ENCODE measurements at regions not wholly inside any gene's neighbourhood (a gene's known extent, or its start where the extent isn't known, plus 50 kb on each side); places are given as distances from the start of the nearest gene placed in this dataset.

DNA sequence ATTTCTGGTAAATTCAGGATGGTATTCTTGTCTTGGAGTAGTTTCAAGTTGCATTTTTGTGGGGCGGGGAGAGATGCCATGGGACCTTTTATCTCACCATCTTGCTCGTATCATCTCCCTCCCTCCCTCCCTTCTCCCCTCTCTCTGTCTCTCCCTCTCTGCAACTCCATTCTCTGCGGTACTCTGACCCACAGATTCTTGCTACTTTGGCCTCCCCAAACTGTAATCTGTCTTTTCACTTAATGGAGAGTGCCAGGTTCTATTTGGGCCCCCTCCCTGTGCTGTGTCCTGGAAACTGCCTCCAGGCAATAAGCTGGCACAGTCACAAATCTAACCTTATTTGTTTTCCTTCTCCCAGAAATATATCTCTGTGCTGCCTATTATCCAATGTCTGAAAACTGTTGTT lies 175.2 kb downstream of the PAWR start:
- WGBS (ENCODE audit: extremely low coverage, insufficient coverage, low lambda C conversion rate) = no CpG with 5 or more reads among the region's 3 CpGs

DNA sequence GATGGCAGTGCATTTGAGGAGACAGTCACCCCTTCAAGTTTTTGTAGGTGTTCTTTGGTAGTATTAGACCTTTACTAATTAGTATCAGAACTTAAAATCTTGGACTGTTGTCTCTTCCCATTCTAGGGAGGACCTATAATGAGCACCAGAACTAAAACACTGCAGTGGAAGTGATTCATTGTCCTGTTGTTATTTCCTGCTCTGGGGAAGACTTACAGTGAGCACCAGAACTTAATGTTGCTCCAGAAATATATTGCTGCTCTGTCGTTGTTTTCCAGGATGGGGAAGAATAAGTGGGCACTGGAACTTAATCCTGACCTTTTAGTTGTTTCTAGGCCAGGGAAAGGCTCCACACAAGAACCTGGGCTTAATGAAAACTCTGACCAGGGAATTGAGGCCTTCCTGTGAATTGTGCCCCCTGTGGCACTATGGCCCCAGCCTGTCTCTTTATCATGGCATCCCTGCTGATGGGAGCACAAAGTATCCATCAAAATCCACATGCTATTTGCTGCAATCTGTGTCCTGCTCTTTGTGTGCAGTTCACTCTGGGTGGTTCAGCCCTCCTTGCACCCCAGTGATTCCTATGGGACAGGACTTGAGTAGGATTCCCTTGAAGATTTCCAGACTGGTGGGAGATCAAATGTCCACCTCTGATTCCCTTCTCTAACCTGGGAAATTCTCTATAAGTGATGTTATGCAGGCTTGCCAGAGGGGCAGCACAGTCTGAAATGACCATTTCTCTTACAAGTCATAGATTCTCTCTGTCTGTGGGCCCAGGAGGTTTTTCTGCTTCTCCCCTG lies 175.8 kb downstream of the PAWR start:
- no peak overlapping the region for H3K27ac ChIP-seq (ENCODE audit: low read depth, low read length)
- no peak overlapping the region for H2BK15ac ChIP-seq (replicated peaks; ENCODE audit: low read depth)
- H4K8ac ChIP-seq (ENCODE audit: low read depth, low read length) = no peak overlapping the region
- no CpG with 5 or more reads among the region's 1 CpG for WGBS (ENCODE audit: extremely low coverage, insufficient coverage, low lambda C conversion rate)
- H3K79me2 ChIP-seq (ENCODE audit: control insufficient read depth, insufficient read depth, low read length) = no peaks in the 10 kb centered on the region
- no peak overlapping the region for H3K56ac ChIP-seq (ENCODE audit: low read length)
- H2BK5ac ChIP-seq (ENCODE audit: low read length) = no peak overlapping the region
- no peaks in the 10 kb centered on the region for H3K79me1 ChIP-seq (ENCODE audit: low read length)
- no peak overlapping the region for H3K23ac ChIP-seq (ENCODE audit: low read length)
- no peaks in the 10 kb centered on the region for H3K36me3 ChIP-seq (ENCODE audit: control insufficient read depth, insufficient read depth, low read length)
- H3K4ac ChIP-seq (ENCODE audit: low read depth, low read length) = peak overlapping the region; percentile 9
- H2BK120ac ChIP-seq (ENCODE audit: low read depth, low read length) = no peak overlapping the region
- H3K9ac ChIP-seq (ENCODE audit: low read length) = no peak overlapping the region
- H3K4me2 ChIP-seq (ENCODE audit: low read length) = no peak overlapping the region
- H2AK5ac ChIP-seq (ENCODE audit: low read length) = no peak overlapping the region
- peak overlapping the region; percentile 72 for H3K18ac ChIP-seq (ENCODE audit: low read length)
- H3K27me3 ChIP-seq (ENCODE audit: insufficient read depth, low read length, poor library complexity) = no peaks in the 10 kb centered on the region
- peak; percentile 61 for DNase-seq
- peaks cover 9% of the 10 kb centered on the region for H3K4me1 ChIP-seq (ENCODE audit: control insufficient read depth, low read depth, low read length)
- no peak overlapping the region for H3K4me3 ChIP-seq (ENCODE audit: low read length)
- no peak overlapping the region for H4K5ac ChIP-seq (ENCODE audit: low read length)

More for the DNA sequence above, 175.2 kb downstream of the PAWR start:
- H3K56ac ChIP-seq (ENCODE audit: low read length) = peak overlapping the region; percentile 9
- H3K4me2 ChIP-seq (ENCODE audit: low read length) = no peak overlapping the region
- H4K5ac ChIP-seq (ENCODE audit: low read length) = no peak overlapping the region
- DNase-seq = no peak
- no peaks in the 10 kb centered on the region for H3K27me3 ChIP-seq (ENCODE audit: insufficient read depth, low read length, poor library complexity)
- no peaks in the 10 kb centered on the region for H3K36me3 ChIP-seq (ENCODE audit: control insufficient read depth, insufficient read depth, low read length)
- H3K23ac ChIP-seq (ENCODE audit: low read length) = no peak overlapping the region
- H3K4me3 ChIP-seq (ENCODE audit: low read length) = no peak overlapping the region
- H2BK5ac ChIP-seq (ENCODE audit: low read length) = no peak overlapping the region
- no peak overlapping the region for H2BK120ac ChIP-seq (ENCODE audit: low read depth, low read length)
- H3K27ac ChIP-seq (ENCODE audit: low read depth, low read length) = no peak overlapping the region
- peaks cover 9% of the 10 kb centered on the region for H3K4me1 ChIP-seq (ENCODE audit: control insufficient read depth, low read depth, low read length)
- no peaks in the 10 kb centered on the region for H3K79me2 ChIP-seq (ENCODE audit: control insufficient read depth, insufficient read depth, low read length)
- H3K9ac ChIP-seq (ENCODE audit: low read length) = no peak overlapping the region
- no peak overlapping the region for H2AK5ac ChIP-seq (ENCODE audit: low read length)
- peak overlapping the region; percentile 72 for H3K18ac ChIP-seq (ENCODE audit: low read length)
- H2BK15ac ChIP-seq (replicated peaks; ENCODE audit: low read depth) = no peak overlapping the region
- peak overlapping the region; percentile 68 for H3K4ac ChIP-seq (ENCODE audit: low read depth, low read length)
- no peak overlapping the region for H4K8ac ChIP-seq (ENCODE audit: low read depth, low read length)
- H3K79me1 ChIP-seq (ENCODE audit: low read length) = no peaks in the 10 kb centered on the region

DNA sequence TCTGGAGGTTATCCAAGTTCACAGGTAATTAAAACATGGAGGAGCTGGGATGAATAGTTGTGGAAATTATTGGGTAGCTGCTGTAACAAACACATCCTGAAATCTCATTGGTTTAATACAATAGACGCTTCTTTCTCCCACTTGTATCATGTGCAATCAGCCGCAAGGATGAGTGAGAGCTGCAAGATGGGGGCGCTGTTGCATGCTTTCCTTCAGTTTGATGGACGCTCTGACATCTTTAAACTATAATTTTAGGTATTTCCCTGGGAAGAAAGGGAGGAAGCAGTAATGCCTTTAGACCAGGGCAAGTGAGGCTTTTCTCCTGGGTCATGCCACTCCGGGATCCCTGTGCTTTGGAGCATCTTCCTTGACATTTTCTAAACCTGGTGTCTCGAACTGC lies 178.7 kb downstream of the PAWR start:
- peak; percentile 75 for DNase-seq
- Histone ChIP-seq H3K18ac (ENCODE audit: low read length) (no peak overlapping the region), H3K27ac (ENCODE audit: low read depth, low read length) (no peak overlapping the region), H3K79me2 (ENCODE audit: control insufficient read depth, insufficient read depth, low read length) (no peaks in the 10 kb centered on the region), H3K4me2 (ENCODE audit: low read length) (no peak overlapping the region), H3K9ac (ENCODE audit: low read length) (no peak overlapping the region), H3K27me3 (ENCODE audit: insufficient read depth, low read length, poor library complexity) (no peaks in the 10 kb centered on the region), H2BK5ac (ENCODE audit: low read length) (no peak overlapping the region), H2BK15ac (replicated peaks; ENCODE audit: low read depth) (no peak overlapping the region), H3K36me3 (ENCODE audit: control insufficient read depth, insufficient read depth, low read length) (no peaks in the 10 kb centered on the region), H3K4me1 (ENCODE audit: control insufficient read depth, low read depth, low read length) (peaks cover 9% of the 10 kb centered on the region), H3K4ac (ENCODE audit: low read depth, low read length) (no peak overlapping the region), H2BK120ac (ENCODE audit: low read depth, low read length) (no peak overlapping the region), H3K56ac (ENCODE audit: low read length) (no peak overlapping the region), H4K5ac (ENCODE audit: low read length) (no peak overlapping the region), H2AK5ac (ENCODE audit: low read length) (no peak overlapping the region), H3K79me1 (ENCODE audit: low read length) (no peaks in the 10 kb centered on the region), H4K8ac (ENCODE audit: low read depth, low read length) (no peak overlapping the region), H3K4me3 (ENCODE audit: low read length) (no peak overlapping the region), H3K23ac (ENCODE audit: low read length) (no peak overlapping the region)
- WGBS (ENCODE audit: extremely low coverage, insufficient coverage, low lambda C conversion rate) = no CpG with 5 or more reads among the region's 6 CpGs

DNA sequence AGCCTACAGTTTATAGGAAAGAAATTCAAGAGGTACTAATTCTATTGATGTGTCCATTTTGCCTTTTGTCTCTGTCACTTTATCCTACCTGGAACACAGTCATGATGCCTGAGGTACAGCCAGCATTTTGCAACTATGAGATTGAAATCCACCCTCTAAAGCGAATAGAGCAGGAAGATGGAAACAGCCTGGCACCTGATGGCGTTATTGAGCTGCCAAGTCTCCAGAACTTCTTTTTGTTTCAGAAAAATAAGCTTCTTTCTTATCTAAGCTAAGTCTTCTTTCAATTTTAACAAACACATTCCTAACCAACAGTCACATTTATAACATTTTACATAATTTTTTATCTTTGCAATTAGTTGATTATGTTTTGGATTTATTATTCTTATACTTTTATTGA lies 182.1 kb downstream of the PAWR start:
- H3K23ac ChIP-seq (ENCODE audit: low read length) = no peak overlapping the region
- H2AK5ac ChIP-seq (ENCODE audit: low read length) = no peak overlapping the region
- no peak overlapping the region for H3K9ac ChIP-seq (ENCODE audit: low read length)
- H3K79me2 ChIP-seq (ENCODE audit: control insufficient read depth, insufficient read depth, low read length) = no peaks in the 10 kb centered on the region
- no peak overlapping the region for H3K4me2 ChIP-seq (ENCODE audit: low read length)
- no peak overlapping the region for H3K4me3 ChIP-seq (ENCODE audit: low read length)
- H4K8ac ChIP-seq (ENCODE audit: low read depth, low read length) = no peak overlapping the region
- DNase-seq = peak; percentile 14
- no peaks in the 10 kb centered on the region for H3K36me3 ChIP-seq (ENCODE audit: control insufficient read depth, insufficient read depth, low read length)
- no peaks in the 10 kb centered on the region for H3K27me3 ChIP-seq (ENCODE audit: insufficient read depth, low read length, poor library complexity)
- no peaks in the 10 kb centered on the region for H3K79me1 ChIP-seq (ENCODE audit: low read length)
- no CpG with 5 or more reads among the region's 2 CpGs for WGBS (ENCODE audit: extremely low coverage, insufficient coverage, low lambda C conversion rate)
- no peak overlapping the region for H3K27ac ChIP-seq (ENCODE audit: low read depth, low read length)
- no peak overlapping the region for H2BK120ac ChIP-seq (ENCODE audit: low read depth, low read length)
- H3K4me1 ChIP-seq (ENCODE audit: control insufficient read depth, low read depth, low read length) = no peaks in the 10 kb centered on the region
- H2BK15ac ChIP-seq (replicated peaks; ENCODE audit: low read depth) = no peak overlapping the region
- no peak overlapping the region for H3K56ac ChIP-seq (ENCODE audit: low read length)
- H4K5ac ChIP-seq (ENCODE audit: low read length) = no peak overlapping the region
- H3K18ac ChIP-seq (ENCODE audit: low read length) = no peak overlapping the region
- H3K4ac ChIP-seq (ENCODE audit: low read depth, low read length) = no peak overlapping the region
- no peak overlapping the region for H2BK5ac ChIP-seq (ENCODE audit: low read length)

Data from mesendoderm (in vitro differentiated cells).